HL-60 (cell line): ENCODE measurements at regions not wholly inside any gene's neighbourhood (a gene's known extent, or its start where the extent isn't known, plus 50 kb on each side); places are given as distances from the start of the nearest gene placed in this dataset.
"Not testable (repeated sequence)": the region's sequence is repeated elsewhere in the genome, so short reads cannot be mapped to it uniquely, and the experiment has no call there.

Experiments used
- DNase-seq, 2 experiments: peaks; one replicate each; pipeline ENCODE4 v3.0.0-alpha.2; 2010 to 2020; ENCODE audit warnings: low read depth in 1 of 2, low spot score in 1 of 2
- H3K27ac ChIP-seq: fragments of 250-450 bp; sonication (Bioruptor Pico); replicated peaks from 2 replicates; pipeline ENCODE4 v1.5.1; 2020; ENCODE audit warnings: mild to moderate bottlenecking, moderate library complexity
- H3K27me3 ChIP-seq: fragments of 250-450 bp; sonication (Bioruptor Pico); 2 replicates; pipeline ENCODE4 v1.5.1; 2021; ENCODE audit warnings: mild to moderate bottlenecking, moderate library complexity; ENCODE audit not compliant: insufficient read depth, poor library complexity, severe bottlenecking
- H3K4me3 ChIP-seq: replicated peaks from 2 replicates; pipeline ENCODE4 v1.5.1; 2011; ENCODE audit warnings: mild to moderate bottlenecking, control low read depth, low read length; ENCODE audit not compliant: insufficient read depth
- CTCF ChIP-seq: IDR thresholded peaks from one replicate; pipeline ENCODE4 v1.5.1; 2011; ENCODE audit warnings: low read length, control low read depth, inconsistent platforms; ENCODE audit not compliant: insufficient read depth
- GABPA ChIP-seq: IDR thresholded peaks from 2 replicates; pipeline ENCODE4 v1.6.1; 2012; ENCODE audit warnings: low read depth
- POLR2AphosphoS5 ChIP-seq: IDR thresholded peaks from 2 replicates; pipeline ENCODE4 v1.6.1; 2012; ENCODE audit warnings: low read depth
- REST ChIP-seq: IDR thresholded peaks from 2 replicates; pipeline ENCODE4 v1.6.1; 2012; ENCODE audit warnings: low read depth; ENCODE audit not compliant: insufficient replicate concordance
- SPI1 ChIP-seq: IDR thresholded peaks from 2 replicates; pipeline ENCODE4 v1.6.1; 2012; ENCODE audit warnings: low read depth, mild to moderate bottlenecking, borderline replicate concordance

GRCh38 chr3:177705976-177706823, 508.9 kb upstream of the TBL1XR1 start:
- Histone ChIP-seq H3K4me3 (no peak overlapping the region), H3K27me3 (no peaks in the 10 kb centered on the region), H3K27ac (no peak overlapping the region)
- TF ChIP-seq CTCF (no peak), SPI1 (no peak), REST (no peak), POLR2AphosphoS5 (no peak), GABPA (no peak)
- DNase-seq, result no peak

GRCh38 chr3:177709470-177709869, 512.2 kb upstream of the TBL1XR1 start:
- not testable (repeated sequence) for H3K27me3 ChIP-seq, DNase-seq, H3K4me3 ChIP-seq, H3K27ac ChIP-seq

GRCh38 chr3:177710506-177710905, 513.2 kb upstream of the TBL1XR1 start:
- TF ChIP-seq GABPA (no peak), REST (no peak), SPI1 (no peak), POLR2AphosphoS5 (no peak)

GRCh38 chr3:177711637-177712036, 514.4 kb upstream of the TBL1XR1 start:
- Histone ChIP-seq H3K4me3 (no peak overlapping the region), H3K27ac (no peak overlapping the region), H3K27me3 (no peaks in the 10 kb centered on the region)
- DNase-seq, result no peak
- no peak for TF ChIP-seq SPI1
- no peak for TF ChIP-seq POLR2AphosphoS5
- no peak for TF ChIP-seq REST
- TF ChIP-seq GABPA, result no peak
- no peak for TF ChIP-seq CTCF

More at GRCh38 chr3:177710506-177710905, 513.2 kb upstream of the TBL1XR1 start:
- no peaks in the 10 kb centered on the region for H3K27me3 ChIP-seq
- no peak overlapping the region for H3K27ac ChIP-seq
- DNase-seq, result no peak
- no peak overlapping the region for H3K4me3 ChIP-seq
